ENCODE measurements at regions not wholly inside any gene's neighbourhood (a gene's known extent, or its start where the extent isn't known, plus 50 kb on each side); places are given as distances from the start of the nearest gene placed in this dataset.

- TF ChIP-seq, protein P1, sequence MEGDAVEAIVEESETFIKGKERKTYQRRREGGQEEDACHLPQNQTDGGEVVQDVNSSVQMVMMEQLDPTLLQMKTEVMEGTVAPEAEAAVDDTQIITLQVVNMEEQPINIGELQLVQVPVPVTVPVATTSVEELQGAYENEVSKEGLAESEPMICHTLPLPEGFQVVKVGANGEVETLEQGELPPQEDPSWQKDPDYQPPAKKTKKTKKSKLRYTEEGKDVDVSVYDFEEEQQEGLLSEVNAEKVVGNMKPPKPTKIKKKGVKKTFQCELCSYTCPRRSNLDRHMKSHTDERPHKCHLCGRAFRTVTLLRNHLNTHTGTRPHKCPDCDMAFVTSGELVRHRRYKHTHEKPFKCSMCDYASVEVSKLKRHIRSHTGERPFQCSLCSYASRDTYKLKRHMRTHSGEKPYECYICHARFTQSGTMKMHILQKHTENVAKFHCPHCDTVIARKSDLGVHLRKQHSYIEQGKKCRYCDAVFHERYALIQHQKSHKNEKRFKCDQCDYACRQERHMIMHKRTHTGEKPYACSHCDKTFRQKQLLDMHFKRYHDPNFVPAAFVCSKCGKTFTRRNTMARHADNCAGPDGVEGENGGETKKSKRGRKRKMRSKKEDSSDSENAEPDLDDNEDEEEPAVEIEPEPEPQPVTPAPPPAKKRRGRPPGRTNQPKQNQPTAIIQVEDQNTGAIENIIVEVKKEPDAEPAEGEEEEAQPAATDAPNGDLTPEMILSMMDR (conservative IDR thresholded peaks at IDR 0.05; ENCODE audit: low read depth, low read length) = no peak
- no peak overlapping the region for H3K4me3 ChIP-seq (ENCODE audit: low read depth, low read length)
- no peak for DNase-seq (ENCODE audit: low read depth)
These were observed 115.1 kb upstream of the DAP start for GRCh38 chr5:10876006-10876744.

GRCh38 chr5:10875201-10875768, 114.3 kb upstream of the DAP start:
- H3K4me3 ChIP-seq (ENCODE audit: low read depth, low read length) = no peak overlapping the region
- DNase-seq (ENCODE audit: low read depth) = peak; percentile 38
- TF ChIP-seq, protein P1 (conservative IDR thresholded peaks at IDR 0.05; ENCODE audit: low read depth, low read length) = no peak

GRCh38 chr5:10874541-10874940, 113.5 kb upstream of the DAP start:
- no peak for DNase-seq (ENCODE audit: low read depth)
- no peak overlapping the region for H3K4me3 ChIP-seq (ENCODE audit: low read depth, low read length)
- TF ChIP-seq, protein P1 (conservative IDR thresholded peaks at IDR 0.05; ENCODE audit: low read depth, low read length) = no peak

GRCh38 chr5:10870791-10871190, 109.8 kb upstream of the DAP start:
- no peak overlapping the region for H3K4me3 ChIP-seq (ENCODE audit: low read depth, low read length)
- no peak for DNase-seq (ENCODE audit: low read depth)
- TF ChIP-seq, protein P1 (conservative IDR thresholded peaks at IDR 0.05; ENCODE audit: low read depth, low read length) = no peak

DNA sequence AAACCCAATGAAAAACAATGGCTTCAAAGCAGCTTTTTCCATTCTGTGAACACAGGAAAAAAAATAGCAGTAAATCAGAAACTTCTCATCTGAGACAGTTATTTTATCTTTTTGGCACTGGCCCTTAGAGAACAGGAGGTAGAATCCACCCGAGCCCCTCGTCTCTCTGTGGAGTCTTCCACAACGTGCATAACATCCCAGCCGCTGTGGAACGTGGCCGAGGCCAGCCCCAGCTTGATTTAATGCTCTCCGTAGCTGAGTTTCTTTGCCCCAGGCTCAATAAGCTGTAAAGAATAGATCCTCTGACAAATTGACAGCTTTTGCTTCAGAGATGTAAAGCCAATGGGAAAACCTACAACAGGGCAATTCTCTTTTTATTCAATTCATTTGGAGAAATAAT, 107.9 kb upstream of the DAP start:
- no peak for DNase-seq (ENCODE audit: low read depth)
- TF ChIP-seq, protein P1 (conservative IDR thresholded peaks at IDR 0.05; ENCODE audit: low read depth, low read length) = no peak
- H3K4me3 ChIP-seq (ENCODE audit: low read depth, low read length) = no peak overlapping the region

DNA sequence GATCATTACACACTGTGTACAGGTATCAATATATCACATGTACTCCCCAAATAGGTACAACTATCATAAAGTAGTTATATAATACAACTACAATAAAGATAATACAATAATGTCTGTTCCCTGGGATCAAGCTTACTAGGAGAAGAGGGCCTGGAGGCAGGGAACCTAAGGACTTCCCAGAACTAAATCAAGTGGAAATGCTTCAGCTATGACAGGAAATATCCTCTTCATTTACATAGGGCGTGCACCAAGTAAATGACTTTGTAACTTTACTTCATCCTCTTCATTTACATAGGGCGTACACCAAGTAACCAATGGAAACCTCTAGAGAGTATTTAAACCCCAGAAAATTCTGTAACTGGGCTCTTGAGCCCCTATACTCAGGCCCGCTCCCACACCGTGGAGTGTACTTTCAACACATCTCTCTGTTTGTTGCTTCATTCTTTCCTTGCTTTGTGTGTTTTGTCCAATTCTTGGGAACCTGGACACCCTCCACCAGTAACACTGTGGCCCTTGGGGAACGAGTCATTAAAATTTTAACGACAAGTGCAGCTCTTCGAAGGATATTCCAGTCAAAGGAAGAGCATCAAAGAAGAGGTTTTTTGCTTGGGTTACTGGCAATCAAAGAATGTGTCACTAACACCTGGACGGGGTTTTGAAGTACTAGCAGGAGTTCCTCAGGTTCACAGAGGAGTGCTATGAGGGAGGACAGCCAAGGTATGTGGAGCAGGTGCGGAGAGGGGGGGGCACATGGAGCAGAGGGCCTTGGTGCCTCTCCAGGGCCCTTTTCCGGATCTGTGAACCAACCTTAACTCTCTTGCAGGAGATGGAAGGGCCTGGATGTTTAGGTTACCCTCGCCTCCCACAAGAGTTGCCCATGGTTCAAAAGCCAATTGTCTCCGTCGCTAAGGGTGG, 106.6 kb upstream of the DAP start:
- TF ChIP-seq, protein P1 (conservative IDR thresholded peaks at IDR 0.05; ENCODE audit: low read depth, low read length) = no peak

More for the DNA sequence above, 106.6 kb upstream of the DAP start:
- no peak overlapping the region for H3K4me3 ChIP-seq (ENCODE audit: low read depth, low read length)
- no peak for DNase-seq (ENCODE audit: low read depth)
